Astrocyte of the cerebellum (primary cell): ENCODE measurements at regions not wholly inside any gene's neighbourhood (a gene's known extent, or its start where the extent isn't known, plus 50 kb on each side); places are given as distances from the start of the nearest gene placed in this dataset.

ENCODE experiments used
- DNase-seq: peaks from one replicate; pipeline ENCODE4 v3.0.0-alpha.2; 2011; ENCODE audit warnings: low read depth
- H3K4me3 ChIP-seq: 2 replicates; pipeline ENCODE4 v1.5.1; 2011; ENCODE audit warnings: mild to moderate bottlenecking, low read depth, low read length, moderate library complexity
- in situ Hi-C: cut with HindIII; loops from 2 replicates; pipeline ENCODE4 v1.10.0; 2017; ENCODE audit warnings: low sequenced_read_pairs
- TF ChIP-seq, protein P1 (sequence below): IDR thresholded peaks from 2 replicates; pipeline ENCODE4 v1.5.1; 2012; ENCODE audit warnings: low read length, low read depth, moderate library complexity, mild to moderate bottlenecking; ENCODE audit errors: missing control alignments

GRCh38 chr11:106263527-106263926 is 186.1 kb downstream of the AASDHPPT start:
- H3K4me3 ChIP-seq: no peak overlapping the region
- no peak for DNase-seq
- TF ChIP-seq, protein P1, sequence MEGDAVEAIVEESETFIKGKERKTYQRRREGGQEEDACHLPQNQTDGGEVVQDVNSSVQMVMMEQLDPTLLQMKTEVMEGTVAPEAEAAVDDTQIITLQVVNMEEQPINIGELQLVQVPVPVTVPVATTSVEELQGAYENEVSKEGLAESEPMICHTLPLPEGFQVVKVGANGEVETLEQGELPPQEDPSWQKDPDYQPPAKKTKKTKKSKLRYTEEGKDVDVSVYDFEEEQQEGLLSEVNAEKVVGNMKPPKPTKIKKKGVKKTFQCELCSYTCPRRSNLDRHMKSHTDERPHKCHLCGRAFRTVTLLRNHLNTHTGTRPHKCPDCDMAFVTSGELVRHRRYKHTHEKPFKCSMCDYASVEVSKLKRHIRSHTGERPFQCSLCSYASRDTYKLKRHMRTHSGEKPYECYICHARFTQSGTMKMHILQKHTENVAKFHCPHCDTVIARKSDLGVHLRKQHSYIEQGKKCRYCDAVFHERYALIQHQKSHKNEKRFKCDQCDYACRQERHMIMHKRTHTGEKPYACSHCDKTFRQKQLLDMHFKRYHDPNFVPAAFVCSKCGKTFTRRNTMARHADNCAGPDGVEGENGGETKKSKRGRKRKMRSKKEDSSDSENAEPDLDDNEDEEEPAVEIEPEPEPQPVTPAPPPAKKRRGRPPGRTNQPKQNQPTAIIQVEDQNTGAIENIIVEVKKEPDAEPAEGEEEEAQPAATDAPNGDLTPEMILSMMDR: no peak
- in situ Hi-C loops: no loop called here

GRCh38 chr11:106271086-106271485 is 193.6 kb downstream of the AASDHPPT start:
- in situ Hi-C loops: no loop called here
- H3K4me3 ChIP-seq: no peak overlapping the region
- TF ChIP-seq, protein P1: no peak
- DNase-seq: no peak

GRCh38 chr11:106271686-106272085 is 194.2 kb downstream of the AASDHPPT start:
- H3K4me3 ChIP-seq: no peak overlapping the region
- DNase-seq: no peak
- in situ Hi-C loops: no loop called here
- TF ChIP-seq, protein P1: no peak

DNA sequence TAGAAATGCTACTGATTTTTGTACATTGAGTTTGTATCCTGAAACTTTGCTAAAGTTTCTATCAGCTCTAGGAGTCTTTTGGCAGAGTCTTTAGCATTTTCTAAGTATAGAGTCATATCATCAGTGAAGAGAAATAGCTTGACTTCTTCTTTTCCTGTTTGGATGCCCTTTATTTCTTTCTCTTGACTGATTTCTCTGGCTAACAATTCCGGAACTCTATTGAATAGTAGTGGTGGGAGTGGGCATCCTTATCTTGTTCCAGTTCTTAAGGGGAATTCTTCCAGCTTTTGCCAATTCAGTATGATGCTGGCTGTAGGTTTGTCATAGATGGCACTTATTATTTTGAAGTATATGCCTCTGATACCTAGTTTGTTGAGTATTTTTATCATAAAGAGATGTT is 197.7 kb downstream of the AASDHPPT start:
- no peak for DNase-seq
- no peak overlapping the region for H3K4me3 ChIP-seq
- TF ChIP-seq, protein P1: no peak
- in situ Hi-C loops: no loop called here

- no peak overlapping the region for H3K4me3 ChIP-seq
- no peak for DNase-seq
- in situ Hi-C loops: no loop called here
- TF ChIP-seq, protein P1: no peak
Measured at GRCh38 chr11:106276126-106276525, 198.7 kb downstream of the AASDHPPT start.

GRCh38 chr11:106276859-106277436 is 199.5 kb downstream of the AASDHPPT start:
- in situ Hi-C loops: no loop called here
- TF ChIP-seq, protein P1: peak; percentile 58
- no peak for DNase-seq
- no peak overlapping the region for H3K4me3 ChIP-seq
